Upper lobe of left lung (tissue), 6 donors: ENCODE measurements at regions not wholly inside any gene's neighbourhood (a gene's known extent, or its start where the extent isn't known, plus 50 kb on each side); places are given as distances from the start of the nearest gene placed in this dataset.

Source experiments
- ATAC-seq, 2 donors: fragments of 200-7000 bp; cut with Tn5 transposase; one replicate each; pipeline ENCODE4 v1.9.1; 2022; ENCODE audit warnings: mild to moderate bottlenecking in 2 of 2, moderate library complexity in 2 of 2; ENCODE audit not compliant: low FRiP score in 2 of 2
- DNase-seq, 2 donors: peaks; one replicate each; pipeline ENCODE4 v3.0.0-alpha.2; 2019 to 2020
- H3K27ac ChIP-seq, 4 donors: fragments of 200-600 bp; sonication (generic); one replicate each; pipeline ENCODE4 v1.5.1; 2016 to 2019
- H3K27me3 ChIP-seq, 4 donors: fragments of 200-600 bp; sonication (generic); one replicate each; pipeline ENCODE4 v1.5.1; 2017 to 2019
- H3K36me3 ChIP-seq, 4 donors: fragments of 200-600 bp; sonication (generic); one replicate each; pipeline ENCODE4 v1.5.1; 2016 to 2019
- H3K4me1 ChIP-seq, 4 donors: fragments of 200-600 bp; sonication (generic); one replicate each; pipeline ENCODE4 v1.5.1; 2018 to 2019
- H3K4me3 ChIP-seq, 4 donors: fragments of 200-600 bp; sonication (generic); one replicate each; pipeline ENCODE4 v1.5.1; 2017 to 2019; ENCODE audit warnings: mild to moderate bottlenecking in 2 of 4, moderate library complexity in 1 of 4
- H3K9me3 ChIP-seq, 4 donors: fragments of 200-600 bp; sonication (generic); one replicate each; pipeline ENCODE4 v1.5.1; 2018 to 2019
- EP300 ChIP-seq, 4 donors: sonication (generic); formaldehyde crosslinking; IDR thresholded peaks; one replicate each; pipeline ENCODE4 v1.5.1; 2017; ENCODE audit warnings: antibody characterized with exemption in 4 of 4, control low read depth in 2 of 4
- POLR2A ChIP-seq, 4 donors: fragments of 450-650 bp; IDR thresholded peaks; one replicate each; pipeline ENCODE4 v1.5.1; 2016 to 2017; ENCODE audit warnings: antibody characterized with exemption in 4 of 4, mild to moderate bottlenecking in 2 of 4
- POLR2AphosphoS5 ChIP-seq, 2 donors: sonication (generic); formaldehyde crosslinking; IDR thresholded peaks; one replicate each; pipeline ENCODE4 v1.5.1; 2017; ENCODE audit warnings: antibody characterized with exemption in 2 of 2
- WGBS, 2 donors: methylation state at CpG; one replicate each; pipeline ENCODE4 v1.1.5; 2017 to 2018; 5-methylcytosine and 5-hydroxymethylcytosine counted together
- TF ChIP-seq, protein P1 (sequence below), 6 experiments: fragments of 450-650 bp in 4 of 6; fragments of 200-600 bp in 2 of 6; sonication (generic) in 2 of 6; IDR thresholded peaks; one replicate each; pipeline ENCODE4 v1.5.1; 2016 to 2019; ENCODE audit warnings: antibody characterized with exemption in 6 of 6
- donor health status: DM: no; HTN: no; CAD: no; lungs with moderate emphysema.
- donor health status: DM: no; HTN: yes; CAD: no; lungs with severe emphysema.

DNA sequence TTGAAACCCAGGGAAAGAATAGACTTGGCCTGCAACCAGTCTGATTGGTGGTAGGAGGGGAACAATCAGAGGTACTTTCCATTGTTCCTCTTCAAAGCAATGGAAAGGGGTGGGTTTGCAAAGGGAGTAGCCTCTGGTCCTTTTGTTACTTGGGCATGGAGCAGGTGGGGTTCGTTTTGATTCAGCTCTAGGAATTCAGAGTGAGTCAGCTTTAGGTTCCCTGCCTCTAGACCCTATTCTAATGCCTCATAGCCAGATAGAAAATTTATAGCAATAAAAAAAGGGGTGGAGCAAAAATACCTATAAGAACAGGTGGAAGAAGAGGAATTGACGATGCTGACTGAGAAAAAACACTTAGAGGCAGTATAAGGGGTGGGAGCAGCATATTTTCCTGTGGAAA, 636.4 kb downstream of the PLCL1 start:
- WGBS, 2 donors: 44 to 64% methylated on average over 2 of the region's 2 CpGs
- ATAC-seq: no peak
- Histone ChIP-seq H3K4me3 (no peak overlapping the region), H3K27me3 (no peaks in the 10 kb centered on the region), H3K36me3 (no peaks in the 10 kb centered on the region), H3K27ac (no peak overlapping the region), H3K9me3 (no peaks in the 10 kb centered on the region), H3K4me1 (no peaks in the 10 kb centered on the region)
- TF ChIP-seq POLR2AphosphoS5 (IDR thresholded peaks at IDR 0.05) (no peak), POLR2A (IDR thresholded peaks at IDR 0.05) (no peak), EP300 (IDR thresholded peaks at IDR 0.05) (no peak)
- TF ChIP-seq, protein P1, sequence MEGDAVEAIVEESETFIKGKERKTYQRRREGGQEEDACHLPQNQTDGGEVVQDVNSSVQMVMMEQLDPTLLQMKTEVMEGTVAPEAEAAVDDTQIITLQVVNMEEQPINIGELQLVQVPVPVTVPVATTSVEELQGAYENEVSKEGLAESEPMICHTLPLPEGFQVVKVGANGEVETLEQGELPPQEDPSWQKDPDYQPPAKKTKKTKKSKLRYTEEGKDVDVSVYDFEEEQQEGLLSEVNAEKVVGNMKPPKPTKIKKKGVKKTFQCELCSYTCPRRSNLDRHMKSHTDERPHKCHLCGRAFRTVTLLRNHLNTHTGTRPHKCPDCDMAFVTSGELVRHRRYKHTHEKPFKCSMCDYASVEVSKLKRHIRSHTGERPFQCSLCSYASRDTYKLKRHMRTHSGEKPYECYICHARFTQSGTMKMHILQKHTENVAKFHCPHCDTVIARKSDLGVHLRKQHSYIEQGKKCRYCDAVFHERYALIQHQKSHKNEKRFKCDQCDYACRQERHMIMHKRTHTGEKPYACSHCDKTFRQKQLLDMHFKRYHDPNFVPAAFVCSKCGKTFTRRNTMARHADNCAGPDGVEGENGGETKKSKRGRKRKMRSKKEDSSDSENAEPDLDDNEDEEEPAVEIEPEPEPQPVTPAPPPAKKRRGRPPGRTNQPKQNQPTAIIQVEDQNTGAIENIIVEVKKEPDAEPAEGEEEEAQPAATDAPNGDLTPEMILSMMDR (IDR thresholded peaks at IDR 0.05): no peak
- DNase-seq: no peak

DNA sequence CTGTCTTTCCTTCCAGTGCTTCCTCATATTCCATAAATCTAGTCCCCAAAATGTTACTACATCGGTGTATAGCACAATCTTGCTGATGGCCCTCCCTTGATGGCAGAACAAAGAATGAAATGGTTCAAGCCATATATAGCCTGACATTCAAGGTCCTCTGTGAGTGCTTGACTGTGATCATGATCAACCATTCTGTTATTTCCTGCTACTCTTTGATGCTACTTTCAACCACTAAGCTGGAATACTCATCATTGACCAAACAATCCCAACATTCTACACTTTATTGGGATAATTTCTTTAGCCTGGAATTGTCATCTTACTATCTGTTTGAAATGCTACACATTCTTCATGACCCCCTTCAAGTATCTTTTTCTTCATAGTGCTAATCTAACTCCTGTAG, 633.9 kb downstream of the PLCL1 start:
- DNase-seq (no peak), ATAC-seq (no peak)
- Histone ChIP-seq H3K4me1 (no peaks in the 10 kb centered on the region), H3K27me3 (no peaks in the 10 kb centered on the region), H3K9me3 (no peaks in the 10 kb centered on the region), H3K36me3 (no peaks in the 10 kb centered on the region), H3K4me3 (no peak overlapping the region), H3K27ac (no peak overlapping the region)
- TF ChIP-seq EP300 (IDR thresholded peaks at IDR 0.05): no peak
- no peak for TF ChIP-seq POLR2AphosphoS5 (IDR thresholded peaks at IDR 0.05)
- TF ChIP-seq POLR2A (IDR thresholded peaks at IDR 0.05): no peak
- TF ChIP-seq, protein P1 (IDR thresholded peaks at IDR 0.05): no peak
- whole genome bisulfite sequencing, 2 donors: 85 to 100% methylated on average over 1 of the region's 1 CpG

DNA sequence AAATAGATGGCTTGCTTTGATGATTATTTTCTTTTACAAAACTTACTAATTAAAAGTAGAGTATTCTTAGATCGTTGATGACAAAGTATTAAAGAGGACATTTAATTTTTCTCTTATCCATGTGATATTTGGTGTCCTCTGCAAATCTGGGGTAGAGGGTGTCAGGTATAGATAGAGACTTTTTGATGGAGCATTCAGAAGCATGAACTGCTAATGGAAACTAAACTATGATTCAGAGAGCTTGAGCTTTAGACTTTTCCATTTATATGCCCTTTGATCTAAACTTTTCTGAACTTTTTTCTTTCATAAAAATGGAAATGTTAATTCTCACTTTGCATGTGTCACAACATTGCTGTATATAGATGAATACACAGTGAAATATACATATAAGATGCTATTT, 619.7 kb downstream of the PLCL1 start:
- no peak for DNase-seq
- Histone ChIP-seq H3K4me3 (no peak overlapping the region), H3K27ac (no peak overlapping the region), H3K4me1 (no peaks in the 10 kb centered on the region), H3K9me3 (no peaks in the 10 kb centered on the region), H3K27me3 (no peaks in the 10 kb centered on the region), H3K36me3 (no peaks in the 10 kb centered on the region)
- TF ChIP-seq POLR2AphosphoS5 (IDR thresholded peaks at IDR 0.05) (no peak), POLR2A (IDR thresholded peaks at IDR 0.05) (no peak), EP300 (IDR thresholded peaks at IDR 0.05) (no peak)
- TF ChIP-seq, protein P1 (IDR thresholded peaks at IDR 0.05): no peak
- WGBS, 2 donors: 65 to 82% methylated on average over 1 of the region's 1 CpG
- ATAC-seq: no peak

DNA sequence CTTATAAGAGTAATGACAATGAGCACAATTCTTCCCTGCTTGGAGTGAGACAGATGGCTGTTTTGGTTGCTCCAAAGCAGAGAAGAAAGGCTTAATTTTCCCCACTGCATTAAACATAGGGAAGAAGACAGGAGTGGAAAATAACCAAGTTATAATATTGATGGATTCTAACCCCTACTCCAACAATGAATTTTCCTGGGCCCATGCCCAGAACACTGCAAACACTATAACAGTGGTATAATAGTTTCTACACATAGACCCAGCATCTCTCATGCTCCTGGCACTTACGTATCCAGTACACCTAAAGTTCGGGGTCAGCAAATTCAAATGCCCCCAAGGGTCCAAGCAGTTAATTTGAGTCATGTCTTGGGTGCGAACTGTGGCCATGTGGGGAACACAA, 613.4 kb downstream of the PLCL1 start:
- no peak overlapping the region for H3K27ac ChIP-seq
- ATAC-seq: no peak

DNA sequence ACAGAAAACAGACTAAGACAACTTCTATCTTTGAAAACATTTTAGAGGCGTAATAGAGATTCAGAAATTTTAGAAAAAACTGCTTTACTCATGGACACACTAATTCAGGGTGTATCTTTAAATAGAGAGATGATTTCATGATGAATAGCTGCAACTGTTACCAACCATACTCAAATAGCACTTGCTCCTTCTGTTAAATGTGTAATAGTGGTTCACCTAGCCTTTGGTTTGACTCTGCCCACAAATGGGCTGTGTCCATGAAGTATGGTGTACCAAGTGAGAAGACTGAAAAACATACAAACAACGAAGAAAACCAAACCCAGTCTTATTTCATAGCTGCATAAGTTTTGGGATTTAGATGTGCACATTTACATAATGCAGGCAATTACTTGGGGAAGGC, 610.6 kb downstream of the PLCL1 start:
- no peak for DNase-seq
- H3K36me3 ChIP-seq: no peaks in the 10 kb centered on the region
- ATAC-seq: no peak
- no peak overlapping the region for H3K4me3 ChIP-seq
- no peaks in the 10 kb centered on the region for H3K9me3 ChIP-seq
- H3K4me1 ChIP-seq: no peaks in the 10 kb centered on the region
- no peak for TF ChIP-seq POLR2AphosphoS5 (IDR thresholded peaks at IDR 0.05)
- no peak for TF ChIP-seq EP300 (IDR thresholded peaks at IDR 0.05)
- TF ChIP-seq, protein P1 (IDR thresholded peaks at IDR 0.05): no peak
- TF ChIP-seq POLR2A (IDR thresholded peaks at IDR 0.05): no peak
- H3K27me3 ChIP-seq: no peaks in the 10 kb centered on the region
- no peak overlapping the region for H3K27ac ChIP-seq
- WGBS, 2 donors: 72 to 81% methylated on average over 2 of the region's 2 CpGs

More for the DNA sequence above, 613.4 kb downstream of the PLCL1 start:
- 93 to 97% methylated on average over 3 of the region's 3 CpGs for WGBS, 2 donors
- TF ChIP-seq POLR2A (IDR thresholded peaks at IDR 0.05): no peak
- TF ChIP-seq, protein P1 (IDR thresholded peaks at IDR 0.05): no peak
- H3K9me3 ChIP-seq: no peaks in the 10 kb centered on the region
- DNase-seq: no peak
- no peaks in the 10 kb centered on the region for H3K36me3 ChIP-seq
- H3K4me3 ChIP-seq: no peak overlapping the region
- H3K4me1 ChIP-seq: no peaks in the 10 kb centered on the region
- H3K27me3 ChIP-seq: no peaks in the 10 kb centered on the region
